BJ (cell line): ENCODE measurements at regions not wholly inside any gene's neighbourhood (a gene's known extent, or its start where the extent isn't known, plus 50 kb on each side); places are given as distances from the start of the nearest gene placed in this dataset.

Experiments
- CTCF ChIA-PET: fragments of 350-600 bp; formaldehyde crosslinking; extraction: SDS; loops from one replicate; lab custom pipeline; 2021; ENCODE audit warnings: antibody characterized with exemption, inconsistent platforms; lab: Yijun Ruan, JAX
- POLR2A ChIA-PET: fragments of 300-600 bp; sonication (Branson Sonifier 250); formaldehyde crosslinking; extraction: SDS; loops from one replicate; lab custom pipeline; 2021; ENCODE audit warnings: antibody characterized with exemption; lab: Charles Lee
- DNase-seq: peaks from one replicate; pipeline ENCODE4 v3.0.0-alpha.2; 2011; ENCODE audit warnings: low read depth
- H3K27me3 ChIP-seq: 2 replicates; pipeline ENCODE4 v1.6.0; 2011; ENCODE audit warnings: low read length; ENCODE audit not compliant: control insufficient read depth, insufficient read depth
- H3K36me3 ChIP-seq: 2 replicates; pipeline ENCODE4 v1.5.1; 2011; ENCODE audit warnings: low read length; ENCODE audit not compliant: control insufficient read depth, insufficient read depth
- H3K4me3 ChIP-seq: 2 replicates; pipeline ENCODE4 v1.5.1; 2011; ENCODE audit warnings: low read depth, mild to moderate bottlenecking, control low read depth, low read length
- CTCF ChIP-seq: IDR thresholded peaks from 2 replicates; pipeline ENCODE4 v1.5.1; 2011; ENCODE audit warnings: low read depth, mild to moderate bottlenecking, control low read depth, inconsistent platforms, low read length, moderate library complexity; ENCODE audit not compliant: insufficient read depth

- ChIA-PET CTCF (no interaction called here), POLR2A (no interaction called here)
- no peak for TF ChIP-seq CTCF
Observed at GRCh38 chr7:35463176-35463700, 209.3 kb upstream of the TBX20 start.

GRCh38 chr7:35454575-35455385 lies 200.9 kb upstream of the TBX20 start:
- POLR2A ChIA-PET = no interaction called here
- DNase-seq = no peak
- CTCF ChIA-PET = interaction anchor here (0.7 kb wide), 1 partner anchor 17 kb away, joined by 3 read pairs; no protein-coding TSS in a partner anchor

More at GRCh38 chr7:35463176-35463700, 209.3 kb upstream of the TBX20 start:
- H3K36me3 ChIP-seq = no peaks in the 10 kb centered on the region
- H3K27me3 ChIP-seq = no peaks in the 10 kb centered on the region
- DNase-seq = no peak
- H3K4me3 ChIP-seq = no peak overlapping the region

GRCh38 chr7:35450456-35451214 lies 196.7 kb upstream of the TBX20 start:
- CTCF ChIA-PET = interaction anchor here (0.6 kb wide), 1 partner anchor 158 kb away, joined by 4 read pairs; no protein-coding TSS in a partner anchor
- POLR2A ChIA-PET = no interaction called here
- no peak for TF ChIP-seq CTCF
- peaks cover 3% of the 10 kb centered on the region for H3K27me3 ChIP-seq
- H3K36me3 ChIP-seq = no peaks in the 10 kb centered on the region
- no peak overlapping the region for H3K4me3 ChIP-seq
- no peak for DNase-seq

More at GRCh38 chr7:35454575-35455385, 200.9 kb upstream of the TBX20 start:
- TF ChIP-seq CTCF = no peak
- H3K36me3 ChIP-seq = no peaks in the 10 kb centered on the region
- H3K4me3 ChIP-seq = no peak overlapping the region
- peaks cover 3% of the 10 kb centered on the region for H3K27me3 ChIP-seq

- H3K36me3 ChIP-seq = no peaks in the 10 kb centered on the region
- H3K4me3 ChIP-seq = no peak overlapping the region
- H3K27me3 ChIP-seq = no peaks in the 10 kb centered on the region
- TF ChIP-seq CTCF = no peak
- ChIA-PET CTCF (no interaction called here), POLR2A (no interaction called here)
- no peak for DNase-seq
Observed at GRCh38 chr7:35448486-35448885, 194.6 kb upstream of the TBX20 start.

- H3K4me3 ChIP-seq = no peak overlapping the region
- POLR2A ChIA-PET = no interaction called here
- TF ChIP-seq CTCF = no peak
- no peaks in the 10 kb centered on the region for H3K36me3 ChIP-seq
- CTCF ChIA-PET = no interaction called here
- DNase-seq = no peak
- 0 out of 2 replicates have a peak, but pooled peaks cover 1% of the 10 kb centered on the region for H3K27me3 ChIP-seq
Observed at GRCh38 chr7:35446091-35446490, 192.2 kb upstream of the TBX20 start.
